Astrocyte (in vitro differentiated cells and primary cell): ENCODE measurements at regions not wholly inside any gene's neighbourhood (a gene's known extent, or its start where the extent isn't known, plus 50 kb on each side); places are given as distances from the start of the nearest gene placed in this dataset.

Source experiments
- DNase-seq: peaks from one replicate; pipeline ENCODE4 v3.0.0-alpha.2; 2010; ENCODE audit warnings: low read depth
- FAIRE-seq: peaks from 2 replicates; lab custom pipeline; 2011; peaks lifted over from hg19 to GRCh38; lab: Jason Lieb, UNC
- H2AFZ ChIP-seq: 2 replicates; pipeline ENCODE4 v1.6.0; 2012; ENCODE audit warnings: low read depth, low read length, inconsistent platforms
- H3K27ac ChIP-seq: 2 replicates; pipeline ENCODE4 v1.5.1; 2011; ENCODE audit warnings: low read depth, low read length, inconsistent platforms
- H3K27me3 ChIP-seq: 2 replicates; pipeline ENCODE4 v1.6.0; 2011; ENCODE audit warnings: low read length, inconsistent platforms; ENCODE audit not compliant: insufficient read depth
- H3K36me3 ChIP-seq: 2 replicates; pipeline ENCODE4 v1.5.1; 2011; ENCODE audit warnings: low read length, inconsistent platforms; ENCODE audit not compliant: insufficient read depth
- H3K4me1 ChIP-seq: 2 replicates; pipeline ENCODE4 v1.5.1; 2011; ENCODE audit warnings: low read length, inconsistent platforms; ENCODE audit not compliant: insufficient read depth
- H3K4me2 ChIP-seq: 2 replicates; pipeline ENCODE4 v1.6.0; 2012; ENCODE audit warnings: low read length, inconsistent platforms
- H3K4me3 ChIP-seq: 2 replicates; pipeline ENCODE4 v1.5.1; 2011; ENCODE audit warnings: low read depth, mild to moderate bottlenecking, low read length, inconsistent platforms; ENCODE audit not compliant: insufficient read depth
- H3K79me2 ChIP-seq: 2 replicates; pipeline ENCODE4 v1.6.0; 2012; ENCODE audit warnings: mild to moderate bottlenecking, low read length, inconsistent platforms; ENCODE audit not compliant: insufficient read depth
- H3K9ac ChIP-seq: 2 replicates; pipeline ENCODE4 v1.6.0; 2012; ENCODE audit warnings: mild to moderate bottlenecking, low read length, inconsistent platforms
- H3K9me3 ChIP-seq: 2 replicates; pipeline ENCODE4 v1.5.1; 2012; ENCODE audit warnings: low read depth, mild to moderate bottlenecking, low read length, inconsistent platforms; ENCODE audit not compliant: insufficient read depth
- H4K20me1 ChIP-seq: 2 replicates; pipeline ENCODE4 v1.6.0; 2012; ENCODE audit warnings: low read length, inconsistent platforms; ENCODE audit not compliant: insufficient read depth
- H3K27ac Mint-ChIP-seq: one replicate; pipeline ENCODE4 v1.8.0; 2021; ENCODE audit warnings: mild to moderate bottlenecking, mixed read lengths; ENCODE audit not compliant: unreplicated experiment
- H3K27me3 Mint-ChIP-seq: one replicate; pipeline ENCODE4 v1.8.0; 2021; ENCODE audit warnings: low read depth, mixed read lengths; ENCODE audit not compliant: unreplicated experiment
- H3K36me3 Mint-ChIP-seq: one replicate; pipeline ENCODE4 v1.8.0; 2021; ENCODE audit warnings: low read depth, mixed read lengths; ENCODE audit not compliant: unreplicated experiment
- H3K4me1 Mint-ChIP-seq: one replicate; pipeline ENCODE4 v1.8.0; 2021; ENCODE audit warnings: low read depth, mixed read lengths; ENCODE audit not compliant: unreplicated experiment
- H3K4me3 Mint-ChIP-seq: one replicate; pipeline ENCODE4 v1.8.0; 2021; ENCODE audit warnings: mild to moderate bottlenecking, moderate library complexity, mixed read lengths; ENCODE audit not compliant: unreplicated experiment
- H3K9me3 Mint-ChIP-seq: one replicate; pipeline ENCODE4 v1.8.0; 2021; ENCODE audit warnings: mild to moderate bottlenecking, mixed read lengths; ENCODE audit not compliant: unreplicated experiment
- CTCF ChIP-seq: IDR thresholded peaks from 2 replicates; pipeline ENCODE4 v1.5.1; 2011; ENCODE audit warnings: low read depth, mild to moderate bottlenecking, inconsistent platforms, low read length, moderate library complexity; ENCODE audit not compliant: insufficient read depth
- EZH2 ChIP-seq: IDR thresholded peaks from 2 replicates; pipeline ENCODE4 v1.6.1; 2012; ENCODE audit warnings: mild to moderate bottlenecking, low read length, inconsistent platforms; ENCODE audit not compliant: insufficient read depth

- no peaks in the 10 kb centered on the region for H3K4me1 ChIP-seq
- FAIRE-seq (no peak), DNase-seq (no peak)
- no peak overlapping the region for H3K4me3 Mint-ChIP-seq
- no peaks in the 10 kb centered on the region for H3K36me3 Mint-ChIP-seq
- no peaks in the 10 kb centered on the region for H3K4me1 Mint-ChIP-seq
- no peaks in the 10 kb centered on the region for H3K27me3 ChIP-seq
- H2AFZ ChIP-seq, result no peak overlapping the region
- peaks cover 5% of the 10 kb centered on the region for H3K27me3 Mint-ChIP-seq
- H3K9ac ChIP-seq, result no peak overlapping the region
- no peaks in the 10 kb centered on the region for H3K36me3 ChIP-seq
- peaks cover 30% of the 10 kb centered on the region for H3K9me3 ChIP-seq
- no peak overlapping the region for H3K27ac Mint-ChIP-seq
- peaks cover 32% of the 10 kb centered on the region for H3K9me3 Mint-ChIP-seq
- TF ChIP-seq EZH2, result no peak
- no peak for TF ChIP-seq CTCF
- no peak overlapping the region for H3K4me2 ChIP-seq
- no peak overlapping the region for H3K4me3 ChIP-seq
- no peaks in the 10 kb centered on the region for H4K20me1 ChIP-seq
- no peaks in the 10 kb centered on the region for H3K79me2 ChIP-seq
- H3K27ac ChIP-seq, result no peak overlapping the region
Measured at GRCh38 chr18:78123926-78124797, 855.5 kb upstream of the SALL3 start.

- Mint-ChIP-seq H3K4me3 (no peak overlapping the region), H3K27me3 (peaks cover 5% of the 10 kb centered on the region), H3K27ac (no peak overlapping the region), H3K9me3 (peaks cover 34% of the 10 kb centered on the region), H3K4me1 (no peaks in the 10 kb centered on the region), H3K36me3 (no peaks in the 10 kb centered on the region)
- TF ChIP-seq EZH2 (no peak), CTCF (no peak)
- no peaks in the 10 kb centered on the region for H3K79me2 ChIP-seq
- H3K27ac ChIP-seq, result no peak overlapping the region
- H3K4me1 ChIP-seq, result no peaks in the 10 kb centered on the region
- H4K20me1 ChIP-seq, result no peaks in the 10 kb centered on the region
- no peak overlapping the region for H2AFZ ChIP-seq
- no peak for DNase-seq
- FAIRE-seq, result no peak
- no peaks in the 10 kb centered on the region for H3K27me3 ChIP-seq
- no peak overlapping the region for H3K4me3 ChIP-seq
- H3K9ac ChIP-seq, result no peak overlapping the region
- no peak overlapping the region for H3K4me2 ChIP-seq
- H3K9me3 ChIP-seq, result peaks cover 27% of the 10 kb centered on the region
- H3K36me3 ChIP-seq, result no peaks in the 10 kb centered on the region
Measured at GRCh38 chr18:78125206-78125896, 854.3 kb upstream of the SALL3 start.

- H3K4me3 ChIP-seq, result no peak overlapping the region
- no peaks in the 10 kb centered on the region for H3K36me3 ChIP-seq
- DNase-seq (no peak), FAIRE-seq (no peak)
- H3K9me3 ChIP-seq, result peaks cover 25% of the 10 kb centered on the region
- H3K36me3 Mint-ChIP-seq, result no peaks in the 10 kb centered on the region
- H3K4me2 ChIP-seq, result no peak overlapping the region
- no peaks in the 10 kb centered on the region for H3K79me2 ChIP-seq
- H3K9ac ChIP-seq, result no peak overlapping the region
- peaks cover 5% of the 10 kb centered on the region for H3K27me3 Mint-ChIP-seq
- no peak overlapping the region for H3K27ac Mint-ChIP-seq
- H3K27ac ChIP-seq, result no peak overlapping the region
- H3K9me3 Mint-ChIP-seq, result peaks cover 35% of the 10 kb centered on the region
- H3K4me3 Mint-ChIP-seq, result no peak overlapping the region
- no peaks in the 10 kb centered on the region for H3K4me1 Mint-ChIP-seq
- H3K4me1 ChIP-seq, result no peaks in the 10 kb centered on the region
- TF ChIP-seq EZH2 (no peak), CTCF (no peak)
- H4K20me1 ChIP-seq, result no peaks in the 10 kb centered on the region
- no peaks in the 10 kb centered on the region for H3K27me3 ChIP-seq
- H2AFZ ChIP-seq, result no peak overlapping the region
Measured at GRCh38 chr18:78126106-78126505, 853.5 kb upstream of the SALL3 start.
